Activated CD8-positive, alpha-beta memory T cell treated with anti-CD3 and anti-CD28 coated beads for 24 hours (primary cell): ENCODE measurements at regions not wholly inside any gene's neighbourhood (a gene's known extent, or its start where the extent isn't known, plus 50 kb on each side); places are given as distances from the start of the nearest gene placed in this dataset.

Experiments used
- DNase-seq: peaks from one replicate; pipeline ENCODE4 v3.0.0-alpha.2; 2020

GRCh38 chr13:91291078-91291477, 56.4 kb upstream of the MIR17HG start:
- DNase-seq = no peak

GRCh38 chr13:91292630-91293221, 54.8 kb upstream of the MIR17HG start:
- DNase-seq = no peak

GRCh38 chr13:91295712-91296410, 51.6 kb upstream of the MIR17HG start:
- DNase-seq = no peak

GRCh38 chr13:91297503-91297902, 50.0 kb upstream of the MIR17HG start:
- no peak for DNase-seq
